Esophagus muscularis mucosa (tissue), 4 donors: ENCODE measurements at regions not wholly inside any gene's neighbourhood (a gene's known extent, or its start where the extent isn't known, plus 50 kb on each side); places are given as distances from the start of the nearest gene placed in this dataset.

Experiments used
- CTCF ChIP-seq, 3 experiments: fragments of 200-600 bp in 2 of 3; fragments of 450-650 bp in 1 of 3; sonication (generic) in 2 of 3; IDR thresholded peaks; one replicate each; pipeline ENCODE4 v1.5.1; 2017 to 2019; ENCODE audit warnings: antibody characterized with exemption in 3 of 3, mild to moderate bottlenecking in 2 of 3, moderate library complexity in 1 of 3
- EP300 ChIP-seq: sonication (generic); formaldehyde crosslinking; IDR thresholded peaks from one replicate; pipeline ENCODE4 v1.6.1; 2017; ENCODE audit warnings: antibody characterized with exemption
- POLR2AphosphoS5 ChIP-seq, 2 donors: sonication (generic); formaldehyde crosslinking; IDR thresholded peaks; one replicate each; pipeline ENCODE4 v1.6.1; 2017; ENCODE audit warnings: antibody characterized with exemption in 2 of 2

- TF ChIP-seq POLR2AphosphoS5 (IDR thresholded peaks at IDR 0.05) (no peak), CTCF (IDR thresholded peaks at IDR 0.05) (no peak), EP300 (no peak)
These were observed 291.8 kb upstream of the HAND2 start for GRCh38 chr4:173821876-173822275.
